Gastrocnemius medialis (tissue), 4 donors: ENCODE measurements at regions not wholly inside any gene's neighbourhood (a gene's known extent, or its start where the extent isn't known, plus 50 kb on each side); places are given as distances from the start of the nearest gene placed in this dataset.

Source experiments
- ATAC-seq, 2 donors: fragments of 150-250 bp; one replicate each; pipeline ENCODE4 v1.9.1; 2016
- DNase-seq, 2 donors: peaks; one replicate each; pipeline ENCODE4 v3.0.0-alpha.2; 2019
- H3K27ac ChIP-seq, 4 donors: fragments of 200-600 bp; sonication (generic); 1 replicate in 1 of 4; 2 replicates in 3 of 4; pipeline ENCODE4 v1.5.1; 2016 to 2018; ENCODE audit warnings: mild to moderate bottlenecking in 2 of 4, moderate library complexity in 1 of 4
- H3K27me3 ChIP-seq, 3 donors: fragments of 200-600 bp; sonication (generic) in 2 of 3; 1 replicate in 1 of 3; 2 replicates in 2 of 3; pipeline versions ENCODE4 v1.5.1 to v1.6.0; 2016 to 2019; ENCODE audit warnings: mild to moderate bottlenecking in 1 of 3, moderate library complexity in 1 of 3
- H3K36me3 ChIP-seq, 2 donors: fragments of 200-600 bp; sonication (generic) in 1 of 2; one replicate each; pipeline ENCODE4 v1.5.1; 2017 to 2018
- H3K4me1 ChIP-seq, 2 donors: fragments of 200-600 bp; sonication (generic) in 1 of 2; one replicate each; pipeline ENCODE4 v1.5.1; 2016 to 2017; ENCODE audit warnings: mild to moderate bottlenecking in 2 of 2
- H3K4me3 ChIP-seq, 4 donors: fragments of 200-600 bp; sonication (generic) in 3 of 4; 1 replicate in 1 of 4; 2 replicates in 3 of 4; pipeline ENCODE4 v1.5.1; 2016 to 2019; ENCODE audit warnings: mild to moderate bottlenecking in 2 of 4
- H3K9me3 ChIP-seq, 3 donors: fragments of 200-600 bp; sonication (generic) in 2 of 3; 1 replicate in 1 of 3; 2 replicates in 2 of 3; pipeline ENCODE4 v1.5.1; 2016 to 2019
- POLR2A ChIP-seq, 2 donors: fragments of 450-650 bp; IDR thresholded peaks; one replicate each; pipeline ENCODE4 v1.6.1; 2017; ENCODE audit warnings: antibody characterized with exemption in 2 of 2, mild to moderate bottlenecking in 2 of 2, moderate library complexity in 2 of 2
- in situ Hi-C, 4 donors: fragments of 200-750 bp; cut with MboI; loops; one replicate each; pipeline versions ENCODE4 v1.15.0 to v1.8.0; 2017; ENCODE audit warnings: low sequenced_read_pairs in 4 of 4
- intact Hi-C: fragments of 100-400 bp; cut with DNase I; formaldehyde crosslinking; loops from one replicate; pipeline ENCODE4 v1.15.1; 2023; ENCODE audit warnings: low total_unique reads
- TF ChIP-seq, protein P1 (sequence below), 5 experiments: fragments of 450-650 bp in 3 of 5; fragments of 200-600 bp in 2 of 5; sonication (generic) in 2 of 5; IDR thresholded peaks in 4 of 5; conservative IDR thresholded peaks in 1 of 5; 1 replicate in 4 of 5; 2 replicates in 1 of 5; pipeline ENCODE4 v1.5.1; 2016 to 2019; ENCODE audit warnings: antibody characterized with exemption in 5 of 5, mild to moderate bottlenecking in 3 of 5, moderate library complexity in 3 of 5

DNA sequence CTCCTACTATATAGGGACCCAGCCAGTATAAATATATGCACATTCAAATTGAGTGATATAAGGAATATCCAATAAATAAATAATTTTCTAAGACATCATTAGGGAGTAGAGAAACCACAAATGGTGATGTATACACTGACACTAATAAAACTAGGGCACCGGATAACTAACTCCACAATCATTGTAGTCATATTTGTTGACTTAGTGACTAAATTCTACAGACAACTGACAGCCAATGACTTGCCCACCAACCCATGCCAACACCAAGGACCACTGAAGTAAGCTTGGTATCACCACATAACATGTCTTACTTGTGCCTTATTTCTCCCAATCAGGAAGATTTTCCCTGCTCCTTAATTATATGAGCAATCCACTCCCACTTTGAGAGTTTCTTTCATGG, 139.6 kb upstream of the TRPC6 start:
- intact Hi-C loops (no loop called here), in situ Hi-C loops (no loop called here)
- Histone ChIP-seq H3K27ac (no peak overlapping the region), H3K9me3 (no peaks in the 10 kb centered on the region), H3K36me3 (no peaks in the 10 kb centered on the region), H3K4me3 (no peak overlapping the region), H3K4me1 (no peaks in the 10 kb centered on the region), H3K27me3 (no peaks in the 10 kb centered on the region)
- TF ChIP-seq, protein P1, sequence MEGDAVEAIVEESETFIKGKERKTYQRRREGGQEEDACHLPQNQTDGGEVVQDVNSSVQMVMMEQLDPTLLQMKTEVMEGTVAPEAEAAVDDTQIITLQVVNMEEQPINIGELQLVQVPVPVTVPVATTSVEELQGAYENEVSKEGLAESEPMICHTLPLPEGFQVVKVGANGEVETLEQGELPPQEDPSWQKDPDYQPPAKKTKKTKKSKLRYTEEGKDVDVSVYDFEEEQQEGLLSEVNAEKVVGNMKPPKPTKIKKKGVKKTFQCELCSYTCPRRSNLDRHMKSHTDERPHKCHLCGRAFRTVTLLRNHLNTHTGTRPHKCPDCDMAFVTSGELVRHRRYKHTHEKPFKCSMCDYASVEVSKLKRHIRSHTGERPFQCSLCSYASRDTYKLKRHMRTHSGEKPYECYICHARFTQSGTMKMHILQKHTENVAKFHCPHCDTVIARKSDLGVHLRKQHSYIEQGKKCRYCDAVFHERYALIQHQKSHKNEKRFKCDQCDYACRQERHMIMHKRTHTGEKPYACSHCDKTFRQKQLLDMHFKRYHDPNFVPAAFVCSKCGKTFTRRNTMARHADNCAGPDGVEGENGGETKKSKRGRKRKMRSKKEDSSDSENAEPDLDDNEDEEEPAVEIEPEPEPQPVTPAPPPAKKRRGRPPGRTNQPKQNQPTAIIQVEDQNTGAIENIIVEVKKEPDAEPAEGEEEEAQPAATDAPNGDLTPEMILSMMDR (IDR thresholded peaks at IDR 0.05 in 4 of 5, conservative IDR thresholded peaks at IDR 0.05 in 1 of 5): no peak
- no peak for TF ChIP-seq POLR2A (IDR thresholded peaks at IDR 0.05)
- ATAC-seq (no peak), DNase-seq (no peak)

DNA sequence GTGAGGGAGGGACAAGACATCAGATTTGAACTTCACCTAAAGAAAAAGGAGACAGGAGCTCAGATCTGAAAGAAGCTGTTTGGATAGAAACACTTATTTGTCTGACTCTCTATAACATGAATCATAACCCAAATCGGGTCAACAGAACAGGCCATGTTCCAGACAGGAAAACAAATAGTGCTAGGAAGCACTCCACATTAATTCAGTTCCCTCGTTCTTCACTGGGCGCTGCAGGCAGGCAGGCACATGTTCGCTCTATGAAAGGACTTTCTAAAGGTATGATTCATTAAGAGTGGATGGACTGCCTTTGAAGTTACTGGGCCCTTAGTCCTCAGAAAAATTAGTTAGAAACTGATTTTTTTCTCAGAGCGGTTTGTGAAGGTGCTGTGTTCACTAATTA, 137.5 kb upstream of the TRPC6 start:
- DNase-seq: no peak
- no peak overlapping the region for H3K27ac ChIP-seq
- intact Hi-C loops: no loop called here
- no peak for ATAC-seq
- H3K4me3 ChIP-seq: no peak overlapping the region
- TF ChIP-seq, protein P1 (IDR thresholded peaks at IDR 0.05 in 4 of 5, conservative IDR thresholded peaks at IDR 0.05 in 1 of 5): no peak
- TF ChIP-seq POLR2A (IDR thresholded peaks at IDR 0.05): no peak
- no peaks in the 10 kb centered on the region for H3K36me3 ChIP-seq
- H3K4me1 ChIP-seq: no peaks in the 10 kb centered on the region
- H3K9me3 ChIP-seq: no peaks in the 10 kb centered on the region
- in situ Hi-C loops: no loop called here
- H3K27me3 ChIP-seq: no peaks in the 10 kb centered on the region

DNA sequence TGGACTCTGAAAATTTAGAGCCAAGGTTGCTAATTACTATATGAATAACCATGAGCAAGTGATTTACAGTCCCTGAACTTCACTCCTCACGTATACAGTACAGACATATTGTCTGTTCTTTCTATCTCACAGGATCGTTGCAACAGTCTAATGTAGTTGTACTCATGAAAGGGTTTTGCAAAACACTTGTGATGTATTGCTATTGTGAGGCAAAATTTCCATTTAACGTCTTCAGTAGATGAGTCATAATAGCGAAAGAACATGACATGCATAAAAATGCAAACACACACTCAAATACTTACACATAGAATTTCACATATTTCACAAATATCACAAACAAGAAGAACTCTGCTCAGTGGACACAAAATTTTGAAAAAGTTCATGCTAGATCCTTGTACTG, 134.6 kb upstream of the TRPC6 start:
- Histone ChIP-seq H3K9me3 (no peaks in the 10 kb centered on the region), H3K4me3 (no peak overlapping the region), H3K27ac (no peak overlapping the region), H3K27me3 (no peaks in the 10 kb centered on the region), H3K36me3 (no peaks in the 10 kb centered on the region), H3K4me1 (no peaks in the 10 kb centered on the region)
- TF ChIP-seq POLR2A (IDR thresholded peaks at IDR 0.05): no peak
- TF ChIP-seq, protein P1 (IDR thresholded peaks at IDR 0.05 in 4 of 5, conservative IDR thresholded peaks at IDR 0.05 in 1 of 5): no peak
- no peak for DNase-seq
- intact Hi-C loops (no loop called here), in situ Hi-C loops (no loop called here)
- no peak for ATAC-seq

DNA sequence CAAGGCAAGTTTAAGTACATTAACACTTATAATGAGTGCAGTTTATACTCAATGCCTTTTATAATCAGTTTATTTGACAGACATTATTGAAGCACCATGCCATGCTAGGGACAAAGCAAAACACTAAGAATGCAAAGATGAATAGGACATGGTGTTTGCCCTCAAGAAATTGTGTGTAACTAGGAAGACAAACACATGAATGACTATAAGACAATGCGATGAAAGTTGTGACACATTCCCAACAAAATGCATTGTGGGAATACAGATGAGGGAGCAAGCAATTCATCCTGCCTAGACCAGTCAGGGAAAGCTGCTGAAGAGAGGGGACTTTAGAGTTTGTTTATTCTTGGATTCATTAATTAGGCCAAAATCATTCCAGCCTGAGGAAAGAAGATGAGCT, 133.8 kb upstream of the TRPC6 start:
- no peaks in the 10 kb centered on the region for H3K27me3 ChIP-seq
- ATAC-seq (no peak), DNase-seq (no peak)
- no peaks in the 10 kb centered on the region for H3K36me3 ChIP-seq
- intact Hi-C loops (no loop called here), in situ Hi-C loops (no loop called here)
- H3K4me3 ChIP-seq: no peak overlapping the region
- no peak overlapping the region for H3K27ac ChIP-seq
- TF ChIP-seq POLR2A (IDR thresholded peaks at IDR 0.05): no peak
- TF ChIP-seq, protein P1 (IDR thresholded peaks at IDR 0.05 in 4 of 5, conservative IDR thresholded peaks at IDR 0.05 in 1 of 5): no peak
- H3K4me1 ChIP-seq: no peaks in the 10 kb centered on the region
- H3K9me3 ChIP-seq: no peaks in the 10 kb centered on the region

DNA sequence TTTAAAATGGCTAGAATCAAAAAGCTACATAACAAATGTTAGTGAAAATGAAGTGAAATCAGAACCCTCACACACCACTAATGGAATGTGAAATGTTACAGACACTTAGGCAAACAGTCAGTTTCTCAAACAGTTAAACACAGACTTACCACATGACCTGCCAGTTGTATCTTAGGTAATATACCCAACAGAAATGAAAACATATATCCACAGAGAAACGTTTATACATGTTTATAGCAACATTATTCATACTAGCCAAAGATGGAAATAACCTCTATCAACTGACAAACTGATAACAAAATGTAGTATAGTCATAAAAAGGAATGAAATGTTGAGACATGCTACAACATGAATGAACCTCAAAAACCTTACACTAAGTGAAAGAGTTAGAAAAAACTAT, 131.5 kb upstream of the TRPC6 start:
- Histone ChIP-seq H3K27ac (no peak overlapping the region), H3K36me3 (no peaks in the 10 kb centered on the region), H3K9me3 (no peaks in the 10 kb centered on the region), H3K4me3 (no peak overlapping the region), H3K27me3 (no peaks in the 10 kb centered on the region), H3K4me1 (no peaks in the 10 kb centered on the region)
- intact Hi-C loops: no loop called here
- no peak for ATAC-seq
- TF ChIP-seq, protein P1 (IDR thresholded peaks at IDR 0.05 in 4 of 5, conservative IDR thresholded peaks at IDR 0.05 in 1 of 5): no peak
- TF ChIP-seq POLR2A (IDR thresholded peaks at IDR 0.05): no peak
- in situ Hi-C loops: no loop called here
- DNase-seq: no peak
